T-helper 1 cell treated with Interleukin-12 subunit alpha and Interleukin-12 subunit beta and Interleukin-4 antibody, amounts not matched to agents 30 μg/mL and 1 μg/mL, for 36 hours (primary cell): ENCODE measurements at regions not wholly inside any gene's neighbourhood (a gene's known extent, or its start where the extent isn't known, plus 50 kb on each side); places are given as distances from the start of the nearest gene placed in this dataset.

Experiments used
- H3K27ac Mint-ChIP-seq: one replicate; pipeline ENCODE4 v1.8.0; 2021; ENCODE audit warnings: mild to moderate bottlenecking, mixed read lengths
- H3K27me3 Mint-ChIP-seq: one replicate; pipeline ENCODE4 v1.8.0; 2021; ENCODE audit warnings: low read depth, mixed read lengths
- H3K36me3 Mint-ChIP-seq: one replicate; pipeline ENCODE4 v1.8.0; 2021; ENCODE audit warnings: low read depth, mixed read lengths
- H3K4me1 Mint-ChIP-seq: one replicate; pipeline ENCODE4 v1.8.0; 2021; ENCODE audit warnings: low read depth, mixed read lengths
- H3K4me3 Mint-ChIP-seq: one replicate; pipeline ENCODE4 v1.8.0; 2021; ENCODE audit warnings: mild to moderate bottlenecking, moderate library complexity, mixed read lengths
- H3K9me3 Mint-ChIP-seq: one replicate; pipeline ENCODE4 v1.8.0; 2021; ENCODE audit warnings: mixed read lengths

DNA sequence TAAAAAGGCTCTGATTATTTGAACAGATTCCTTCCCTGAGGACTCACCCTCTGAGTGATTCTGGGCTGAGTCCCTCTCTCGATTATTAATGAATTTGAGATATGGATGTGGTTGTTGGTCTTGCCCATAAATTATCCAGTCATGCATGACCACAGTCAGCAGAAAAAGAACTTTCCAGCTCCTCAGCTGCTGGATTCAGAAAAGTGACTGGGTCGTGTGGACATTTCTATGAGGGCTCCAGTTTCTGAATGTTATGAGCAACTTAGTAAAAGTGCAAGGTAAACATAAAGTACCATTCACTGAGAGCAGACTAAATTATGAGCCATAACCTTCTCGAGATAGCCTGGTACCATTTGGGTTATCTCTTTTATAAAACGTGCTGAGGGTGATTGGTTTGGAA is 100.1 kb upstream of the CLDN10 start:
- Mint-ChIP-seq H3K4me1 (peaks cover 8% of the 10 kb centered on the region), H3K36me3 (no peaks in the 10 kb centered on the region), H3K27me3 (no peaks in the 10 kb centered on the region), H3K4me3 (no peak overlapping the region), H3K9me3 (no peaks in the 10 kb centered on the region), H3K27ac (no peak overlapping the region)

DNA sequence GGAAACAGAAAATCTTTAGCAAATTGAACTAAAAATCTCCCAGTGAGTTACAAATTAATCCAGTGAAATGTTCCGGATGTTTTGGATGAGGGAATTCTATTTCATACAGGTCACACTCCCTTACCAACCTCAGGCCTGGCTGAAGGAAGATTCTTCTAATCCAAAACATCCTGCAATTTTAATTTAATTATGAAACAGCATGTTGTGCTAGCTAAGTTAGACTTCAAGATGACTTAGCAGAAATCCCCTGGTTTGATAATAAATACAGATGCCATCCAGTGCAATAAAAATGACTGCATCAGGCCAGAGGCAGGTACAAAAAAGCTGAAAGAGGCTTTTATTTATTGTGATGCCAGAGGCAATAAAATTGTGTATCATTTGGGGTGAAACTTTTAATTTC is 96.7 kb upstream of the CLDN10 start:
- Mint-ChIP-seq H3K4me1 (peaks cover 8% of the 10 kb centered on the region), H3K9me3 (peaks cover 15% of the 10 kb centered on the region), H3K27ac (no peak overlapping the region), H3K4me3 (no peak overlapping the region), H3K36me3 (peaks cover 2% of the 10 kb centered on the region), H3K27me3 (no peaks in the 10 kb centered on the region)

DNA sequence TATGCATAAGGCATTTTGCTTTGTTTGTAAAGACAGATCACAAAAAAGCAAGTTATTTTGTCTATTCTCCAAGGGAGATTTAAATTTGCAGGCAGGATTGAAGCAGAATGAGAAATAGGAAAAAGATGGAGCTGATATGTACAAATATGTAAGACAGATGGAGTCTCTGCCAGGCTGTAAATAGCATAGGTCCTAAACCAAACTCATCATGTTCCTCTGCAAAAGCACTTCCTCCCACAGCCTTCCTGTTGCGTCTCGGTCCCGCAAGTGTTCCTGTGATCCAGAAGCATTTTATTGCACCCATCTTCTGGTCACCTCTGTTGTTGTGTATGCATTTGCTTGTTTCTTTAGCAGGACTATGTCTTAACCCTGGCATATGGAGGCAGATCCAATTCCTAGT is 95.7 kb upstream of the CLDN10 start:
- Mint-ChIP-seq H3K4me1 (peaks cover 8% of the 10 kb centered on the region), H3K9me3 (peaks cover 15% of the 10 kb centered on the region), H3K4me3 (peak overlapping the region; percentile 42), H3K36me3 (peaks cover 2% of the 10 kb centered on the region), H3K27ac (no peak overlapping the region), H3K27me3 (no peaks in the 10 kb centered on the region)

DNA sequence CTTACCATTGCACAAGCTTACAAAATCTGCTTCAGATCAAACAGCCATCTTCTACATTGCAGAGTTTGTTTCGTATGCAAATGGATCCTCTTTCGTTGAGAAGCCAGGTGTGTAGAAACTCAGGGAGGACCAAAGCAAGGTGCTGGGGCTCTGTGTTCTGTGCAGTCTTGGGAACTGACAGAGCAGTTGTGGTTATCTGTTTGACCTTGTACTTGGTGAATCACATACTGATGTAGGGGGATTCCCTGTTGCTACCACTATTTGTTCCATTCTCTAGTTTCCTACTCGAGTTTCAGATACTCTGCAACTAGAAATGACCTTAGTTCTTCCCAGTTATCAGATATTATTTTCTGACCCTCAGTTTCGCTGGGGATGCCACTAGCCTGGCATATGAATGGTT is 95.2 kb upstream of the CLDN10 start:
- no peak overlapping the region for H3K27ac Mint-ChIP-seq
- H3K4me1 Mint-ChIP-seq: peaks cover 8% of the 10 kb centered on the region
- H3K36me3 Mint-ChIP-seq: peaks cover 2% of the 10 kb centered on the region
- H3K9me3 Mint-ChIP-seq: peaks cover 15% of the 10 kb centered on the region
- H3K4me3 Mint-ChIP-seq: no peak overlapping the region
- no peaks in the 10 kb centered on the region for H3K27me3 Mint-ChIP-seq

DNA sequence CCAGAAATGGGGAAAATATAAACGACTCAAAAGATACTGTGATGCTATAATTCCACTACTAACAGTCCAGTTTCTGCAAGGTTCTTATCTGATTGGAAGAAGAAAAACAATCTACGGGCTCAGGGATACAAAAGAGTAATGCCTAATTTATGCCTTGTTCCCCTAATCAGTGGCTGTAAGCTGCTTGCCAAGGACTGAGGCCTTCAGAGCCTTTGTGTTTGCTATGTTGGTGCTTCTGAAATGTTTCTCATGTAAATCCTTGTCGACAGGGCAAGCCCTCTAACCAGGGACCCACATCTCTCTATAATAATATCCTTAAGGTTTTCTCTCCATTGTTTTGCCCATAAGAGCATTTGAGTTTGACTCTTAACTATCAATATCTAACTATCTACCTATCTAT is 89.7 kb upstream of the CLDN10 start:
- H3K4me3 Mint-ChIP-seq: no peak overlapping the region
- no peaks in the 10 kb centered on the region for H3K4me1 Mint-ChIP-seq
- peaks cover 15% of the 10 kb centered on the region for H3K9me3 Mint-ChIP-seq
- H3K36me3 Mint-ChIP-seq: peaks cover 2% of the 10 kb centered on the region
- H3K27ac Mint-ChIP-seq: no peak overlapping the region
- peaks cover 3% of the 10 kb centered on the region for H3K27me3 Mint-ChIP-seq

DNA sequence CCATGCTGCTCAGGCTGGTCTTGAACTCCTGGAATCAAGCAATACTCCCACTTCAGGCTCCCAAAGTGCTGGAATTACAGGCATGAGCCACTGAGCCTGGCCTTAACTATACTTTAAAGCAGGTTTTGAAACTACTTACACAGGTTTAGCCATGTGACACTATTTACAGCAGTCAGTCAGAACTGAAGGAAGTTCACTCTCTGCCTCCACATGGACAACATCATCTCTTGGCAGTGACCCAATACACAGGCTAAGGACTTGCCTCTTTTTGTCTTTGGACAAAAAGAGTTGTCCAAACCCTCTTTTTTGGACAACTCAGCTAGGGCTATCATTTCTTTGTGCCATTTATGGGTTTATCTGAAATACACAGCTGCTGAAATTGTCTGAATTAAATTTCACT is 89.0 kb upstream of the CLDN10 start:
- Mint-ChIP-seq H3K27me3 (peaks cover 3% of the 10 kb centered on the region), H3K4me1 (no peaks in the 10 kb centered on the region), H3K27ac (no peak overlapping the region), H3K36me3 (peaks cover 2% of the 10 kb centered on the region), H3K4me3 (no peak overlapping the region), H3K9me3 (peaks cover 10% of the 10 kb centered on the region)

DNA sequence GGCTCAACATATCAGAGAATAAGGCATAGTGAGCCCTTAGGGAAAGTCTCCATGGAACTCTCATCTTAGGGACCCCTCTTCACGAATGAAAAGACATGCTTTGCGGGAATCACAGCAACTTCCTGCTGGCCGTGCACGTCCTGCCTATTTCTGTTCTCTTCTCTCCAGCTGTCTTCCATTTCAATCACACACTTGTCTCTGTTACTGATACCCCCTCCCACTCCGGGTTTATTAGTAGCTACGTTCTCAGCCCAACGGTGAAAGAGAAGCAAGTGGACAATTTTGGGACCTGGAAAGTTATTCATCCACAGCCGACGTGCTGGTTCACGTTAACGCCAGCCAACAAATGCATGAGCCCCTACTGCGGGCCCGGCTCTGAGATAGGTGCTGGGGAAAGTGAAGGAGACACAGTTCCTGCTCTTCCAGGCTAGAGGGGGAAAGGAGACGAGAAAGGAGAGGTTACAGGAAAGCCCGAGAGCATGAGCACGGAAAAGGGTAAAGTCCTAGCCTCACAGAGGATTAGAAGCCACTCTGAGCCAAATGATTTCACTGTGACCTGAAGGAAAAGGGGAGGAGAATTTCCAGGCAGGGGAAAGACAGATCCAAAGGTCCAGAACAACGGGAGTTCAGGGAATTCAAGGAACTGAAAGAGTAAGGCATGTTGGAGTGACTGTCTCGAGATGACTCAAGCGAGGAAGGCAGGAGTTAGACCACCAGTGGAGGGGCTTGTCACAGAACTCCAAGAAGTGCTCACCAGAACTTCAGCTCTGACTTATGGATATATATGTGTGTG is 81.8 kb upstream of the CLDN10 start:
- Mint-ChIP-seq H3K9me3 (no peaks in the 10 kb centered on the region), H3K36me3 (no peaks in the 10 kb centered on the region), H3K4me3 (no peak overlapping the region), H3K27ac (no peak overlapping the region), H3K4me1 (no peaks in the 10 kb centered on the region), H3K27me3 (peaks cover 3% of the 10 kb centered on the region)

DNA sequence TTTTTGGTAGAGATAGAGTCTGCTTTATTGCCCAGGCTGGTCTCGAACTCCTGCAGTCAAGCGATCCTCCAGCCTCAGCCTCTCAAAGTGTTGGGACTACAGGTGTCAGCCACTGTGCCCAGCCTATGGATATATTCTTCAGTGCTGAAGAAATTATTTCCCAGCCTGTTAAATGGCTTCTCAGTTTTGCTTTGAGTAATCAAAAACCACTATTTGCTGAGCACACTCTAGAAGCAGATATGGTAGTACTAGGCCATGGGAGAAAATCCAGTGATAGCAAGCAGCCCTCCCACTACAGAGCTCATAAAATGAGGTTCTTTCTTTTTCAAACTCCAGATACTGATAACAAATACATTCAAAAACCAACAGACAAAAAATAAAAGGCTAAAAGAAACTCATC is 80.6 kb upstream of the CLDN10 start:
- no peaks in the 10 kb centered on the region for H3K27me3 Mint-ChIP-seq
- no peak overlapping the region for H3K4me3 Mint-ChIP-seq
- no peaks in the 10 kb centered on the region for H3K4me1 Mint-ChIP-seq
- no peaks in the 10 kb centered on the region for H3K9me3 Mint-ChIP-seq
- H3K36me3 Mint-ChIP-seq: no peaks in the 10 kb centered on the region
- H3K27ac Mint-ChIP-seq: no peak overlapping the region

DNA sequence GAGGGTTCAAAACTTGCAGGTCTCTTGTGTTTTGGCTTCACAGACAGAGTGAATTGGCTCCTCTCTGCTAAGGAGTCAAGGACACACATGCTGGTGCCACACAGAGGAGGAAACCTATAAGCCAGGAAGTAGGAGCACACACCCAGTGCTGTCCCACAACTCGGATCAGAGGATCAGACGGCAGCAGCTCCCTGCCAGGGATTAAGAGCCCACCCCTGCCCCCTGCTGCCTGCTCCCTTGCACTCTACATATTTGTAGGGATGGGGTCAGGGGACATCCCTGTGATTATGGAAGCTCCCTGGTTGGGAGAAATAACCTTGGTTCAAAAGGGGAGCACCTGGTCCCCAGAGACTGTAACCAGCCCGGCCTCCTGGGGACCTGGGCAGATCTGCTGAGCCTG is 77.5 kb upstream of the CLDN10 start:
- no peak overlapping the region for H3K27ac Mint-ChIP-seq
- H3K27me3 Mint-ChIP-seq: no peaks in the 10 kb centered on the region
- no peaks in the 10 kb centered on the region for H3K9me3 Mint-ChIP-seq
- H3K4me1 Mint-ChIP-seq: peaks cover 11% of the 10 kb centered on the region
- no peak overlapping the region for H3K4me3 Mint-ChIP-seq
- no peaks in the 10 kb centered on the region for H3K36me3 Mint-ChIP-seq

DNA sequence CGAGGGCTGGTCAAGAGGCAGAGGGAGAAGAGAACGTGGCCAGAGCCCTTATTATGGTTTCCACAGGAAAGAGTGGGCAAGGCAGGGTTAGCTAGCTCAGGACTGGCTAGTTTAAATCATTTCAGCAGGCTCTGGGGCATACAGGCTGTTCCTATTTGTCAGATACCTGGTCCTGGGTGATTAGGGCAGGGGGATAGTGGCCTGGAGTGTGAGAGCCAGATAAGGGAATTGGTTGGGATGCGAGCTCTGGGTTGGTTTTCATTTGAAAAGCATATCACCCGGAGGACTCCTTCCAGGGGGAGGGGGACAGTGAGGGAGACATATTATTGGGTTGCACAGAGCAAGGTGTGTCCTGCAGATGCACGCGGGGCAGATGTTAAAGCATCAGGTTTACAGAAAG is 75.3 kb upstream of the CLDN10 start:
- Mint-ChIP-seq H3K4me3 (no peak overlapping the region), H3K27me3 (no peaks in the 10 kb centered on the region), H3K27ac (no peak overlapping the region), H3K4me1 (peaks cover 16% of the 10 kb centered on the region), H3K36me3 (no peaks in the 10 kb centered on the region), H3K9me3 (no peaks in the 10 kb centered on the region)

DNA sequence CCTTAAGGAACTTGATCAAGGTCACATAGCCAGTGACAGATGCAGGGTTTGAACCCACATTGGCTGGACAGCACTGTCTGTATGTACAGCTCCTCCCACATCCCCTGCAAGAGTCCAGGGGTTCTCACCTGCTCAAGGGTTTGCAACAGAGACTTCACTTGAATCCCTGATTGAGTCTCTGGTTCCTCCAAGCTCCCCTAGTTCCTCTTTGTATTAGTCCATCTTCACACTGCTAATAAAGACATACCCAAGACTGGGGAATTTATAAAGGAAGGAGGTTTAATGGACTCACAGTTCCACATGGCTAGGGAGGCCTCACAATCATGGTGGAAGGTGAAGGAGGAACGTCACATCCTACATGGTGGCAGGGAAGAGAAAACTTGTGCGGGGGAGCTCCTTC is 72.8 kb upstream of the CLDN10 start:
- H3K27me3 Mint-ChIP-seq: no peaks in the 10 kb centered on the region
- no peaks in the 10 kb centered on the region for H3K36me3 Mint-ChIP-seq
- peaks cover 16% of the 10 kb centered on the region for H3K4me1 Mint-ChIP-seq
- H3K27ac Mint-ChIP-seq: no peak overlapping the region
- no peak overlapping the region for H3K4me3 Mint-ChIP-seq
- no peaks in the 10 kb centered on the region for H3K9me3 Mint-ChIP-seq

DNA sequence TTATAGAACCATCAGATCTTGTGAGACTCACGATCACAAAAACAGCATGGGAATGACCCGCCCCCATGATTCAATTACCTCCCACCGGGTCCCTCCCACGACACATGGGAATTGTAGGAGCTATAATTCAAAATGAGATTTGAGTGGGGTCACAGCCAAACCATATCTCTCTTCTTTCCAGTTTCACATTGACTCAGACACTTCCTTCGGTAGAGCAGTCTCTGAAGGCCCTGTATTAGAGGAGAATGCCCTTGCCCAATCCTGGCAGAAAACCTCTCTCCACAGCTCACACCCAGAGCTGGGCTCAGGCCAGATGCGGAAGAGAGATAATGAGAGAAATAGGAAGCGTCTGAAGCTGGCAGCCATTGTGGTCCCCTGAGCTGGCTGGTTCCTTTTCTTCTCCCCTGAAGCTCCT is 72.4 kb upstream of the CLDN10 start:
- peaks cover 16% of the 10 kb centered on the region for H3K4me1 Mint-ChIP-seq
- no peak overlapping the region for H3K27ac Mint-ChIP-seq
- H3K9me3 Mint-ChIP-seq: no peaks in the 10 kb centered on the region
- no peaks in the 10 kb centered on the region for H3K36me3 Mint-ChIP-seq
- no peaks in the 10 kb centered on the region for H3K27me3 Mint-ChIP-seq
- no peak overlapping the region for H3K4me3 Mint-ChIP-seq

DNA sequence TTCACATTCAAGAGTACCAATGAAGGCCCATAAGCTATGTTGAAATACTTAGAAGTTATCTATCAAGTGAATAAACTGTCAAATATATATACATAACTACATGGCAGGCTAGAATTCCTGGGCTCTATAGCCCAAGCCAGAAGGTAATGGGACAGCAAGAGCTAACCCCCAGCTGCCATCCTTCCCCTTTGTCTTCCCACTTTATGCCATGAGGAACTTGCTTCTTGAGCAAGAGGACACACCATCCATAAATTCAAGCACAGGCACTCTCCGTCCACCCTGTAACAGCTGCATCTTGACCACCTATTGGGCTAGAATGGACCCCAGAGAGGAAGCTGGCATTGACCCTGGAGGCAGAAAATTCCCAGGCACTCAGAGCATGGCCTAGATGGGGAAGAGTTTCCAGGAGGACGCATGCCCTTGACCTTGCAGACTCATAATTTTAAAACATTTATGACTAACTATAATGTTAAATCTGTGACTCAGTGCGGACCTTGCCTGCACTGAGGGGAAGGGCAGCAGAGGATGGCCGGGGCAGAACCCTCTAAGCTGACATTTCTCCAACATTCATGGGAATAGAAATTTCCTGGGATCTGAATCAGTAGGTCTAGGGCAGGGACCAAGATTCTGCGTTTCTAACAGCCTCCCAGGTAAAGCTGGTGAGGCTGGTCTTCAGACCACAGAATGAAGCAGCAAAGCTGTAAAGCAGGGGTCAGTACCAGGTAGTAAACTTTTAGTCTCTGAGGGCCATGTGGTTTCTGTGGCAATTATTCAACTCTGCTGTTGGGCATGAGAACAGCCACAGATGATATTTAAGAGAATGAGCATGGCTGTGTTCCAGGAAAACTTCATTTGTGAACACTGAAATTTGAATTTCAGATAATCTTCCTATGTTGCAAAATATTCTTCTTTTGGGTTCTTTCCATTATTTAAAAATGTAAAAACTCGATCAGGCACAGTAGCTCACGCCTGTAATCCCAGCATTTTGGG is 71.4 kb upstream of the CLDN10 start:
- Mint-ChIP-seq H3K36me3 (no peaks in the 10 kb centered on the region), H3K27ac (no peak overlapping the region), H3K27me3 (no peaks in the 10 kb centered on the region), H3K9me3 (no peaks in the 10 kb centered on the region), H3K4me1 (peaks cover 16% of the 10 kb centered on the region), H3K4me3 (no peak overlapping the region)

DNA sequence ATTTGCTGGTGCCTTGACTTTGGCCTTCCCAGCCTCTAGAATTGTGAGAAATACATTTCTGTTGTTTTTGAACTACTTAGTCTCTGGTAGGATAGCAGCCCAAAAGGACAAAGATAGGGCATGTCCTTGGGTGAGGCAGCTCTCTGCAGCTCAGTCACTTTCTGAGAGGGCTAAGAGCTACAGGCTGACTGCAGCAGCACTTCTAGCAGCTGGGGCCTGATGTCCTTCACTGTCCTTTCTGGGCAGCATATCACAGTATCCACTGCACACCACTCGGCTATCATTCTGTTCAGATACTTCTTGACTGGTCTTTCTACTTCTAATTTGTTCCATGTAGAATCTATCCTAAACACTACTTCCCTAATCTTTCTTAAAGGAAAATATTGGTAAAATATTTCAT is 68.5 kb upstream of the CLDN10 start:
- Mint-ChIP-seq H3K4me1 (peaks cover 9% of the 10 kb centered on the region), H3K27me3 (no peaks in the 10 kb centered on the region), H3K27ac (no peak overlapping the region), H3K9me3 (no peaks in the 10 kb centered on the region), H3K36me3 (no peaks in the 10 kb centered on the region), H3K4me3 (no peak overlapping the region)

DNA sequence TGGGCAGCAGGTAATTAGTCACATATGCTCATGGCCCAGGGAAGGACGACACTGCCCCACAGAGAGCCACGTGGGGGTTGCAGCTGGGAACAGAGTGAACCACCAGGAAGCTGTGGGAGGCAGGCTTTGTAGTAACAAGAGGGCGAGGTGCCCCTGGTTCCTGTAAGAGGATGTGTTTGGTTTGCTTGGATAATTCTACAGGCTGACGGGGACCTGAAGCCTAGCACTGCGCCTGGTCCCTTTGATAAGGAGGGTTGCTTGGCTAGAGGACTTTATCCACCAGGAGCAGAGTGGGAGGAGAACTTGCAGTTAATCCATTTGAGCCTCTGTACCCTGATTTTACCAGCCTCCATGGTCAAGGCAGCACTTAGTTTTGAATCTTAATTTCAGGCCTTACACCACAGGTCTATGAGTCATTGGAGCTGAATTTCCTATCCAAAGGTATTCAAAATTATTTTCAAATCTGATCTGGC is 67.4 kb upstream of the CLDN10 start:
- Mint-ChIP-seq H3K9me3 (peaks cover 2% of the 10 kb centered on the region), H3K4me3 (no peak overlapping the region), H3K4me1 (peaks cover 5% of the 10 kb centered on the region), H3K27ac (no peak overlapping the region), H3K27me3 (no peaks in the 10 kb centered on the region), H3K36me3 (no peaks in the 10 kb centered on the region)
